Right ventricle myocardium superior (tissue), 1 donor: ENCODE measurements at regions not wholly inside any gene's neighbourhood (a gene's known extent, or its start where the extent isn't known, plus 50 kb on each side); places are given as distances from the start of the nearest gene placed in this dataset.
"Not testable (repeated sequence)": the region's sequence is repeated elsewhere in the genome, so short reads cannot be mapped to it uniquely, and the experiment has no call there.

ENCODE experiments used
- ATAC-seq: fragments of 200-7000 bp; cut with Tn5 transposase; one replicate; pipeline ENCODE4 v1.9.1; 2020; ENCODE audit warnings: mild to moderate bottlenecking; ENCODE audit not compliant: poor library complexity
- DNase-seq: peaks from one replicate; pipeline ENCODE4 v3.0.0-alpha.2; 2020
- intact Hi-C: fragments of 100-400 bp; cut with DNase I; formaldehyde crosslinking; loops from one replicate; pipeline ENCODE4 v1.11.2; 2022
- donor health status: DM: no; HTN: yes; CAD: no; lungs with severe emphysema.

DNA sequence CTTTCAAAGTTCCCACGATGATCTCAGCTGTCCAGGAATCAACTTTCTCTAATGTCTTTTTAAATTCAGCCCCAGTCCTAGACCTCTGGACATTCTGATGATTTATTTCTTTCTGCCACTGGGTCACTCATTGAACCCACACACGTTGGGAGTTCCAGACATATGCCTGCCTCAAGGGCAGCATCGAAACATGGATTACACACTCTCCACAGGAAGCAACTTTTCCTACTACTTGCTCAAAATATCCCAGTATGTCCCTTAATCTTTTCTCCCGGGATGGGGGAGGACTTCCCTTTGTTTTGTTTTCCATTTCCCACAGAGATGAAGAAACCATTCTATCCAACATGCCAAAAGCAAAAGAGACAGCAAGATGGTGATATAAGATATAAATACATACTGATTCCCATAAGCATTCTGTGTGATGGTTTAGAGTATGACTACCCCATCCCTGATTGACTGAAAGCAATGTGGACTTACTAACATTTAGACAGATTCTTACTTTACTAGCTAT is 79.8 kb upstream of the PPARGC1A start:
- DNase-seq (no peak), ATAC-seq (no peak)
- intact Hi-C loops = no loop called here

DNA sequence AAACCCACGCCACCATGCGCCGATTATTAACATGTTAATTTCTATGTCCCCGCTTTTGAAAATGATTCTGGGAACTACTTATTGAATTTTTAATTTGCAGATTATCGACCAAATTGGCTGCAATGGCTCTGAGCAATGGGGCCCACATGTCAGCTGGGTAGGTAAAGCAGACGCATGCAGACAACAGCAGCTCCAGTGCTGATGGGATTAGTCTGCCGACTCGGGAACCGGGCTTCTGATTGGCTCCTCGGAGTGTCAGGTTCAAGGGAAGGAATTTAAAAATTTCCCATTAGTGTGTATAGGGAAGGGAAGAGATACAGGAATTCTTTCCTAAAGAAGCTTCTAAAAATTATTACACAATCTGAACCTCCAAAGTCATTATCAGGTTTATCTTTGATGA is 77.4 kb upstream of the PPARGC1A start:
- intact Hi-C loops = no loop called here
- no peak for DNase-seq
- ATAC-seq = no peak

DNA sequence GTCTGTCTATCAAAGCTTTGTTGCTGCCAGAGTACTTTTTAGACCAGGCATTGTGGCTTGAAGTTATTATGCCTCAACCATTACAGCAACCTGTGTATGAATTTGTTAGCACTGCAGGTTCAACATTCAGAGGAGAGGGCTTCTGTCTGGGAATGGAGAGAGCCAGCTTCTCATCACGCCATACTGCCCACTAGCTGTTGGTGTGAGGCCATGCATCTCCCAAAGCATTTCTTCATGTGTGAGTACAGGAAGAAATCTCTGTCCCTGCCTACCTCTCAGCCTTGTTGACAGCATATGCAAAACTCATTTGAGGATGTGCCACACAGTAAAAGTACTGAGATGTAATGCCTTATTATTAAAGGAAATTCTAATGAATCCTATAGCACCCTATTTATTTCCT is 76.9 kb upstream of the PPARGC1A start:
- intact Hi-C loops = no loop called here
- no peak for ATAC-seq
- no peak for DNase-seq

DNA sequence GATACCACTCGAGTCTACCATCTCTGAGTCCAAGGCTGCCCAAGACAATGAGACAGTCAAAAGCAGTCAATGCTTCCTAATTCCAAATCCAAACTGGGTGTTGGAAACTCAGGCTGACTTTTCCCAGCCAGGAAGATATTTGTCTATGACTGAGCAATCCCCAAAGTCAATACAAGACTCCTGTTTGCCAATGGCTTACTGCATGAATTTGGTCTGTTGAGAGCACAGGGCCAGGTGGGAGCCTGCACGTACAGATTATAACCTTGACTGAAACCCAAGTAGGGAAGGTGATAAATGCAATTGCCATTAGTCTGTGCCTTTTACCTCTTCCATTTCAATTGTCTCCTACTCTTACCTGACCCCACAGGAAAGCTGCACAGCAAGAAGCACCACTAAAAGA is 72.6 kb upstream of the PPARGC1A start:
- DNase-seq (no peak), ATAC-seq (no peak)
- intact Hi-C loops = no loop called here

DNA sequence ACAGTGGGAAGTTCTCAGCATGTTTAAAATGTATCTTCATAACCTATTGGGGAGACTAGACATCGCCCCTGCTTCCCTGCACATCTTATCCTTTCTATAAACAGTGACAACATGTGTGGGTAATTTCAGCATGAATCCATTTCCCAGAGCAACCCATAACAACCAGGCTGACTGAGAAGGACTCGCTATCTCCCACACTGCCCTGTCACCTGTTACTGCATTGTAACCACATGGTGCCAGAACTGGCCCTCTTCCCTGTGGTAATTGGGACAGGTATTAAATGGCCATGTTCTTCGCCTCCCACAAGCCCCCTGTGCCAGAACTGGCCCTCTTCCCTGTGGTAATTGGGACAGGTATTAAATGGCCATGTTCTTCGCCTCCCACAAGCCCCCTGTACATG is 71.5 kb upstream of the PPARGC1A start:
- ATAC-seq, intact Hi-C loops, DNase-seq: not testable (repeated sequence)

DNA sequence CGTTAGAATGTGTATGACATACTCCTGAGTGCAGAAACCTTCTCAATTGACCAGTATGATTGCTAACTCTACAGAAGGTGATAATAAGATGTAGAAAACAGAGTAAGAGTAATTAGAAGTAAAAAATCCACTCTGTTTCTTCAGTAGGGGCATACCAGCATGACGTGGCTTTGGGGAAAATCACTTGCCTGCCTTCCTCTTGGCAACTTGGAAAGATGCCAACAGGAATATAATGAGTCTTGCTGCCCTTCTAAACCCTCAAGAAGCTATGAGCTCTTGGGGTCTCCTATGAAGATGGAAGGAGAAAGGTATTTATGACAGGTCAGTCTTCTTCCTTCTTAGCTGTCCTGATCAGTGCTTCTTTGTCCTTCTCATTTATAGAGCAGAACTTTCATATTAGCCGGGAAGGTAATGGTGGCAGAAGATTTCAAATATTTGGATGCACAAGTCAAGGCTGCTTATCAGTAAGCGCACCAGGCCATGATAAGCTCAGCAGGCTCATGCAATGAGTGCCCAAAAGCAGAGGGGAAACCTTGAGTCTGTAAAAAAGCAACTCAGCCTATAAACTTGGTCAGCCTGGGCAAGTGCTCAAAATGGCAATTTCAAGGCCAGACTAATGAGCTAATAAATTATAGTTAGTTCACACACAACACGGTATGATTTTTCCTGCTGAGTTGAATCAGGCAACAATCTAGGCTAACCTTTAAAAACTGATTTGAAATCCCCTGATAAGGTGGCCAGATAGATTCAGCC is 69.7 kb upstream of the PPARGC1A start:
- ATAC-seq (no peak), DNase-seq (no peak)
- intact Hi-C loops = no loop called here

DNA sequence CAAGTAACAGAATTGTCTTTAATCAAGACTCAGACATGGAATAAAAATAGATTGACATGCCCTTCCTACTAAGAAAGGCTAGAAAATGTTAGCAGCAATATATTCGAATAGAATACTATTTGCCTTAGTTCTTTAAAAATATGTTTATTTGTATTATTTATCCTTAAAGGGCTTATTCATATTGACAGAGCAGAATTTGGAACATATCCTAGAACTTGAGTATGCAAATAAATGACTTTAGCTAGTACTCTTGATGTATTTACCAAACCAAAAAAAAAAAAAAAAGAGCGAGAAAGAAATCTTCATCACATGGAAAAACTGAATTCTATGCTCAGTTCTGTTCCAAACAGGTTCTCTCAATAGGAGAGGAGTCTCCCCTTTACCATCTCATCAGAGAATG is 68.9 kb upstream of the PPARGC1A start:
- ATAC-seq (no peak), DNase-seq (no peak)
- intact Hi-C loops = no loop called here

DNA sequence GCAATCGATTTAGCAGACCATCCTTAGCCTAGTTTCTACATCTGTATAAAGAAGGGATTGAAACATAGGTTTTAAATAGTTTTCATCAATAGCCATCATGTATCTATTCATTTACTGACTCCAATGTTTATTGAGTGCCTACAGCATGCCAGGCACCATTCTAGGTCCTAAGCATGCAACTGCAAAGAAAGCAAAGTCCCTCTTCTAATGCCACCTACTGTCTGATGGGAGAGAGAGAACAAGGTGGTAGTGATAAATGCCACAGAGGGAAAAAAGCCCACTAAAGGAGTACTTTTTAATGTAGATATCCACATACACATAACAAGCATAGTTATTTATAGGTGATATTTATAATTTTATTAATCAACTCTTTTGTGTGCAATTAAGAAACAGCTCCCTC is 67.6 kb upstream of the PPARGC1A start:
- DNase-seq (no peak), ATAC-seq (no peak)
- intact Hi-C loops = no loop called here

DNA sequence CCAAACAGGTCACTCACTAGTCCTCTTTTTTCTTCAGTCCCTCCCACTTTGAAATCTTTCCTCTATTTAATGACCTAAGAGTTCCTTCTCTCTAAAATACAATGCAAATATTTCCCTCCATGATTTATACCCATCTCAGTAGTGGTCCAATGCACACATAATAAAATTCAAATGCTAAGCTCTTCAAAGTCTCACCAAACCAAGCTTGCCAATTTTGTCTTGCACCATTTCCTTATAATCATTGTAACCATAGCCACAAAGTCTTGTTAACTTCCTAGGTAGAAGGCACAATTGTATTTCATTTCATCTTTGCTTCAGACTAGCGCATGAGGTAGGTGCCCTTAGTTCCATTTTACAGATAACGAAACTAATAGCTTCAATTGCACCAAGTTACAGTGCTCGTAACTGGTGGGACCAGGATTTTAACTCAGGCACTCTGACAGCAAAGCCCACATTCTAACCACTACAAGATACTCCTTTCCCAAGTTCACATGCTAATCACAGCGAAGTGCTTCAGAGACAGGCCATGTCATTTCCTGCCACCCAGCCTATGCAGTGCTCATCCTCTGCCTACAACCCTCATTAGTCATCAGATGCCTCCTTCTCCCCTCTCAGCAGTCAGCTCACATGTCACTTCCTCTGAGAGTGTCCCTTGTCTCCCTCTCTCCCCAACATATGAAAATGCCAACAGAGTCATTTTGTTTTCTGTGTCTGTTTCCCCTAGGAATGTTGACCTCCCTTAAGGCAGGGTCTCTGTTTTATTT is 66.9 kb upstream of the PPARGC1A start:
- intact Hi-C loops = no loop called here
- ATAC-seq (no peak), DNase-seq (no peak)

DNA sequence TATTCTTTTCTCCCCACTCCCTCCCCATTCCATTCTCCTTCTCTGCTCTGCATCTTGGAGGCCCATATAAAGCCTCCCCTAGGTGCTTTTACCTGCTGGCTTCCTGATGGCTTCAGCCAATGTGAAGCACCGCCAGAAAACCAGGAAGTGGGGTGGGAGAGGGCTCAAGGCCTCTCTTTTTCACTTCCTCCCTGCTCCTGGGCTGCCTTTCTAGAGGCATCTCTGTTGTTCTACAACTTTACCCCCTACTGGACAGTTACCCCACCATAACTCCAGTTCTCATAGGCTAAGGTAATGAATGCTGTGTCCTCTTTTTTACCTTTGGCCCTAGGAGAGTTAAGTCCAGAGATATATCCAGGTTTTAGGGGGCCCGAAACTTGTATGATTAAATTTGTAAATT is 62.4 kb upstream of the PPARGC1A start:
- DNase-seq = no peak
- intact Hi-C loops = no loop called here
- ATAC-seq = no peak

DNA sequence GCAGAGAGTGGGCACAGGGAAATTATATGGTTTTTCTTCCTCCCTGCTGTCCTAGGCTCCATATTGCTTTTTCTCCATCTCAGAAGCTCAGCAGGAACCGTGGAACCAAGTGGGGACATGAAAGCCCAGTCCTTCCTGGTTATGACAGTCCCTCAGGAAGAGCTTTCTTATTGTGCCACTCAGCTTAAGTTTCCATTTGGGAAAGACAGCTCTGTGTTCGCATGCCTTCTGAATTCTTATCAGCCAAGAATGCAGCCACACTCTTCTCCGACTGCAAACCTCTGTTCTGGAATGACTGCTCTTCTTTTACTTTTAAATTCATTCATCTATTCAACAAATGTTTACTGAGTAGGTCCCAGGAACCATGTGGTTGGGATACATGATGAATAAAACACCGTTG is 58.0 kb upstream of the PPARGC1A start:
- no peak for ATAC-seq
- no peak for DNase-seq
- intact Hi-C loops = no loop called here

DNA sequence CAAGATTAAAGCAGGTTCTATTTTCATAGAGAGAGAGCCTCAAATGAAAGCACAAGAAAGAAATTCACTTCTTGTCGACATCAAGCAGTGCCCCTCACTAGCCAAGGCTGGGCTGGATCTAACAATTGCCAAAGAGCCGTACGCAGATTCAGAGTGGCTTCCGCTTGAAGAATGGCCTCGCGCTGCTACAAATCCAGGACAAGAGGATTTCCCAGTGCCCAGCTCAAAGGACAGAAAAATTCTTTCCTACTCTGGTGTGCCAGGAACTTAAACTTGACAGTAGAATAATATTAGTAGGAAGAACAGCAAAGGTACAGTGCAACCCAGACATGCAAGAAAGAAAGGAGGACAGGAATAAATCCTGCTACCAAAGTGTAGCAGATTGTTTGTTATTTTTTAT is 56.5 kb upstream of the PPARGC1A start:
- intact Hi-C loops = no loop called here
- peak; percentile 51 for ATAC-seq

DNA sequence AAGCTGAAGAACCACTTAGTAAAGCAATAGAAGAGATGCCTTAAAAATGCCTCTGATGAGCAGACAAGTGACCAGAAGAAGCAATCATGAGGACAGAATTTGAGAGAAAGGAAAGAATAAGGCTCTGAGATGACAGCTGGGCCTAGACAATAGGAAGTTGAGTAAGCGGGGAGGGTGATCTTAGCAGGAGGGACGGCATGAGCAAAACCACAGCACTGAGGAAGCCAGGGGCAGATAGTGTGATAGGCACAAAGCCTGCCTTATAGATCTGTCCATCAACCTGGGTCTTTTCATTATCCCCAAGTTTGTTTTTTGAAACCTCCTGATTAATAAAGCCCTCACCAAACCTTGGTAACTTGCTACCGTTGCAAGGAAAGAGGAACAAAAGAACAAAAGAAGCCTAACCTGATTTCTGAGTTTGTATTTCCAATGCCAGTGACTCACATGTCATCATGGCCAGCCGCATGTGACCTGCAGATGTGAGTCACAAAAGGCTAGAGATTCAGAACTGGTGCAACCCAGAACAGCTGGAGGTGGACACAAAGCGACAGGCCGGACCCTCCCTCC is 55.7 kb upstream of the PPARGC1A start:
- DNase-seq = peak; percentile 43
- peak; percentile 50 for ATAC-seq
- intact Hi-C loops = no loop called here

More for the DNA sequence above, 56.5 kb upstream of the PPARGC1A start:
- no peak for DNase-seq

DNA sequence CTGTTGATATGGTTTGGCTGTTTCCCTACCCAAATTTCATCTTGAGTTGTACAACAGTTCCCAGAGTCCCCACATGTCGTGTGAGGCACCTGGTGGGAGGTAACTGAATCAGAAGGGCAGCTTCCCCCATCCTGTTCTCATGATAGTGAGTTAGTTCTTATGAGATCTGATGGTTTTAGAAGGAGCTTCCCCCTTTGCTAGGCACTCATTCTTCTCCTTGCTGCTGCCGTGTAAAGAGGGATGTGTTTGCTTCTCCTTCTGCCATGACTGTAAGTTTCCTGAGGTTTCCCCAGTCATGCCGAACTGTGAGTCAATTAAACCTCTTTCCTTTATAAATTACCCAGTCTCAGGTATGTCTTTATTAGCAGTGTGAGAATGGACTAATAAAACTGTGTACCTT is 54.7 kb upstream of the PPARGC1A start:
- intact Hi-C loops, DNase-seq, ATAC-seq: not testable (repeated sequence)

DNA sequence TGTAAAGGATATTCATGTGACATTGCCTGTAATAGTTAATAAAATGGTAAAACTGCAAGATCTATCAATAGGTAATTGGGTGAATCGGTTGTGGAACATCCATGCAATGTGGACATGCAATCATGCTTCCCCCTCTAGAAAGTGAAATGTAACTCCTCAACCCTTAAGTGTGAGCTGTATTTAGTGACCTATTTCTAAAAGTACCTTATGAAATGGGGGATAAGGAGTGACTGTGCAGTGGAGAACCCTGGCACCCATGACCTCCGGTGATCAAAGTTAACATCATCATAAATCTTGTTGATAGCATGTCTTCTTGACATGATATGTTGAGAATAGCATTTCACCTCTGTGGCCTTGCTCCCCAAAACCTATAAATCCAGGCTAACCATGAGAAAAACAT is 53.6 kb upstream of the PPARGC1A start:
- DNase-seq (no peak), ATAC-seq (no peak)
- intact Hi-C loops = no loop called here

DNA sequence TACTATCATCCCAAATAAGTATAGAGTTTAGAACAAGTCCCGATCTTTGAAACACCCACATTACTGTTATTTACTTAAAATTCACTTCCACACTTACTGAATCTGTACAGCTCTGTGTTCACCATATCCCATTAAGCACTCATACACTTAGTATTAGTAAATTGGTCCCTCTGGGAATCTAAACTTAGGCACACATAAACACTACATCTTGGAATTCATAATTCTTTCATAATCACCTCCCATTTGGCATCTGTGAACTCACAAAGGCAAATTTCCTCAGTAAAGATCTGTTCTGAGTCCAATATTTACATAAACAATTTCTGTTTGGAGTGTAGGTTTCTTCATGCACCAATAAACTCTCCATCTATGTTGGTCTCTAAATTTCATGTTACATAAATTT is 52.6 kb upstream of the PPARGC1A start:
- ATAC-seq (no peak), DNase-seq (no peak)
- intact Hi-C loops = no loop called here
